ENCODE measurements at regions not wholly inside any gene's neighbourhood (a gene's known extent, or its start where the extent isn't known, plus 50 kb on each side); places are given as distances from the start of the nearest gene placed in this dataset.

- DNase-seq, result no peak
Measured at GRCh38 chr11:112599265-112599664, 338.6 kb upstream of the PLET1 start.

- no peak for DNase-seq
Measured at GRCh38 chr11:112599856-112600533, 339.3 kb upstream of the PLET1 start.

GRCh38 chr11:112605093-112605666 lies 344.5 kb upstream of the PLET1 start:
- DNase-seq, result no peak

DNA sequence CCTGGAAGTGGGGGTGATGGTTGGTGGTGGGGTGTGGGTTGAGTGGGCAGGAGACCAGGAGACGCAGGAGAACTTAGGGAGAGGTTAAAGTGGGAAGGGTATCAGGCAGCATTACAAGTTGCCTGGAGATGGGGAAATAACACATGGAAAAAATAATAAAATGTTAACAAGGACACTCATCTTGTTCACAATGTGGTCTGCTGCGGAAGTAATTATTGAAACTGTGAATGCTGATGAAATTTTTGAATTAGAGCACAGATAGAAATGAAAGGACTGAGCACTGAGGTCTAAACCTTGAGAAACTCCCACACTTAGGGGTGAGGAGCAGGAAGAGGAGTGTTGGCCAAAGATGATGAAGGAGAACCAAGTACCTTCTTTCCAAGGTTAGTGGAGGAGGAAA lies 346.0 kb upstream of the PLET1 start:
- no peak for DNase-seq

DNA sequence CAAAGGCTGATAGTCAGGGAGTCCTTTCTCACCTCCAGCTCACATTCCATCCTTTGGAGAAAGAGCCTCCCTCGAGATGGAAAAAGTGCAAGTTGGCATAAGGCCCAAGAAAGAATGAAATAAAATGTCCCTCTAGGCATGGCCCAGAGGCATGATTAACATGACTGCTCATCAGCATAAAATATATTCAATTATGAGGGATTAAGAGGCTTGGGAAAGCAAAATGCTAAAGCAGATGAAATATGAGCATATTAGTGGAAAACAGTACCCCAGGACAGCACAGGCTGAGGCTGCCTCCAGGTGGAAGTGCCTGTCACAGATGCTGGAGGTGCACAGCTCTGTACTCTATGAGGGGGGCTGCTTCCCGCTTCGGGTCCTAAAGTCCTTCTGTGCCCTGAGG lies 347.8 kb upstream of the PLET1 start:
- no peak for DNase-seq

- no peak for DNase-seq
Measured at GRCh38 chr11:112610494-112610893, 349.8 kb upstream of the PLET1 start.

DNA sequence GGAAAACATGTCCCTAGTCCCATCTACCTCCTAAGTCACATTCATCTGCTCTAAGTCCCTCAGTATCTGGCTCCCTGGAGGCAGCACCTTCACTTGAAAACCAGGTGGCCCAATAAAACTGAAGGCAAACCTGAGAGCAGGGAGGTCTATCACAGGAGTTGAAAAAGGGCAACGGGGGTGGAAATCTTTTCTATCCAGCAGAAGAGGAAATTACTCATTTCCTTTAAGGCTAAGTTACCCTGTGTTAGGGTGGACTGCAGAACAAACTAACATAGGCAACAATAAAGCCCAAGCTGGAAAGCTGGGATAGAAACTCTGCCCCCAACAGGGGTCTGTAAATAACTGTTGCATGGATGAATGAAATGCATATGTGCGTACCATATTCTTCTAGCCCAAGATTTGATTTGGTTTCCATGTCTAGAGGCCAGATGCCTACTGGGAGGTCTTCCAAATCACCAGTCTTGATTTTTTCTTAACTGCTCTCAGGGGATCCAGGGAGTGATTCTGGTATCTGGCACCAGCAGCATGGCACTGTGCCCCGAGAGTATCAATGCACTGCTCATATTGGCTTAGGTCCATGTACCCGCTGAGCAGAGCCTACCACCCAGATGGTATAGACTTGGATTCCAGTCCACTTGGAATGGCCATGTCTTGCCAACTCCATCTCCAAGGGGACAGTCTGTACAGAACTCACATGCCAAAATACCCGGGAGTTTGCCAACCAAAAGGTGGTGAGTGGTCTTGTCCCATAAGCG lies 350.0 kb upstream of the NCAM1 start:
- DNase-seq, result no peak

- DNase-seq, result no peak
Measured at GRCh38 chr11:112611771-112612170, 349.4 kb upstream of the NCAM1 start.

DNA sequence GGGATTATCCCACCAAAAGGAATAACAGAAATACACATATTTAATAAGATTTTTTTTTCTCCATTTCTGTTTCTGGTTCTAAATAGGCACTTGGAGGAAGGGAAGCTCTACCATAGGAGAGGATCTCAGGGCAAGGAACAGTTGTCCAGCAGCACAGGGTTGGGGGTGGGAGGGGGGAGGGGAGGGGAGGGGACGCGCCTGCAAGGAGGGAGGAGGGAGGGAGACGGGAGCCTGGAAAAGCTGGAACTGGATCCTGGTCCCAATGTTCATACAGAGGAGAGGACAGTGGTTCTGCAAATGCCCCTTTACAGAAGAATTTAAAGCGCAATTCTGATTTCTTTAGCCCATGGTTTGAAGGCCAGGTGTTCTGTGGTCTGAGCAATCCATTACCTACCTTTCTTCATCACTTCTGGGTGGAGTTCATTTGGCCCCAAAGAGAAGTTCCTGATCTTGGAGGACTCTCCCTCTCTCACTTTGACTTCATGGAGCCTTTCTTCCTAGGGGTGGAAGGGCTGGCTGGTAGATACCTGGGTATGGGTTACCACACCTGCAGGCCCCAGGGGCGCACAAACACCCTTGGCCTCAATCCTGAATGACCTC lies 348.9 kb upstream of the NCAM1 start:
- DNase-seq, result no peak

DNA sequence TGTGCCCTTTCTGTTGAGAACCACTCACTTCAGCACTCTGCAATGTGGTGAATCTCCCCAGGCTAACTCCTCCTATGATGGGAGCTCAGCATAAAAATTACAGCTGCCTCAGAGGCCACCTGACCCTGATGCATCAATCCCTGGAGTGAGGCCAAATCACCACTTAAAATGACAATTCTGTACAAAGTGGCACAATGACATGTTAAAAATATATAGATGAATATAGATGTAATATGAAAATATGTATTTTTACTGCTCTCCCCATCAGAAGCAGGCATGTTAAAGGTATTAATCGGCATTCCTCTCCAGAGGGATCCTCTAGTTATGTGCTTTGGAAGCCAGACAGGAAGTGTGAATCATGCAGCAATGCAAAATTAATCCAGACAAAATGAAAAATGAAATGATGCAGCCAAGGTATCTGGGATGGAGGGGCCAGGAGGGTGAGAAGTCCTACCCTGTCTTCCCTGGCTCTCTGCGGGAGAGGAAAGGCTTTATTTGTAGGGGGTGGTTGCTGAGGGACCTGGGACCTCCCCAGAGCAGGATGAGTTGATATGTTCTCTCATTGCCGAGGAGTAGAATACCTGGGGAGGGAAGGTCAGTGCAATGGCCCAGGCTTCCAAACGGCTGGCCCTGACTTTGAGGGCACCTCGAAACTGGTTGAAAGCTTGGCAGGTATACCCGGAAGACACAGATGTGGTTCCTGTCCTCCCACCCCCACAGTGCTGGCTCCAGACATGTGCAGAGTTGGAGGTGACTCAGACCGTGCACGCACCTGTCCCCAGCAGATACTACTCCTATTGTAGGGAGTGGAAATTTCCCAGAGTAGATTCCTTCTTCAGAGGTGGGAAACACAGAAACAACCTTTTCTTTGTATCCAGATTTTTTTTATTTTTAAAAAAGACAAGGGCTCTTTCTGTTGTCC lies 347.9 kb upstream of the NCAM1 start:
- no peak for DNase-seq

DNA sequence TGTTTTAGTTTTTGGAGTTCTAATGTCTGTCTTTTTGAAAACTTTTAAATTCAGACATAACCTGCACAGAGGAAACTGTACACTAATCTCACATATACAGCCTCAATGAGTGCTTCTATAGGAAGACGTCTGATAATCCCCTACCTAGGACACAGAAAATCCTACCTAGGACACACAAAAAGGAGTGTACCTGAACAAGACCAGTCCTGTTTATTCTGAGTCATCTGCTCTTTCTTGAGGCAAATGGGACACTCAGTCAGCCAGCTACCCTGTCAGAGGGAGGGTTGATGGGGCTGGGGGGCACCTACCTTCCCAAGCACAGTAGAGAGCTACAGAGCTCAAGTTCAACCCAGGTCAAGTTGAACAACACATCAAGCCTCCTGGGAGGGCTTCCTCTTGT lies 346.6 kb upstream of the NCAM1 start:
- DNase-seq, result no peak

DNA sequence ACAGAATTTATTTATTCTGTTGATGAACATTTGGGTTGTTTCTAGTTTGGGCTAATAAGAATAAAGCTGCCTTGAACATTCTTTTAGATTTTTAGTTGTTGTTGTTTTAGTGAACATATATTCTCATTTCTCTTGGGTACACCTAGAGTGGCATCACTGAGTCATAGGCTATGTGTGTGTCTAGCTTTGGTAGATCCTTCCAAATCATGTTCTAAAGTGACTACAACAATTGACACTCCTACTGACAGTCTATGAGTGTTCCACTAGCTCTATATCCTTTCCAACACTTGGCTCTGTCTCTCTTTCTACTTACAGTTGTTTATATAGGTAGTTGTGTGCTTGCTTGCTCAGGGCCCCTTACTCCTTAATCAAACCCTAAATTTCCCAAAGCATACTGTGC lies 346.0 kb upstream of the NCAM1 start:
- DNase-seq, result no peak

DNA sequence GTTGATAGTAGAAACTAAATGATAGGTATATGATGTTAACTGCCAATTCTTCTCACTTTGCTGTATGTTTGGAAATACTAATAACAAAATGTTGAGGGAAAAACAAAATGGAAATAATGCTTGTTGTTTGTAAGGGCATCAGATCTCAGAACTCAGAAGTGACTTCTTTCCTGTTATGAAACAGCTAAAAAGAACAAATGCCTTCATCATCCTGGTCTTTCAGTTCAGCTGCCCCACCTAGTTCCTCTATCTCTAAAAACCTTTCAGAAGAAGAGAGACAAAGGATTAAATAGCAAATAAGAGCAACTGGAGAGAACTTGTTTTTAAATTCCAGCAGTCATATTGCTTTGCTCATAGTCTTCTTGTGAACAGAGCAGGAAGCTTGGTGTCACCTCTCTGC lies 345.3 kb upstream of the NCAM1 start:
- no peak for DNase-seq

- no peak for DNase-seq
Measured at GRCh38 chr11:112616327-112617097, 344.7 kb upstream of the NCAM1 start.

DNA sequence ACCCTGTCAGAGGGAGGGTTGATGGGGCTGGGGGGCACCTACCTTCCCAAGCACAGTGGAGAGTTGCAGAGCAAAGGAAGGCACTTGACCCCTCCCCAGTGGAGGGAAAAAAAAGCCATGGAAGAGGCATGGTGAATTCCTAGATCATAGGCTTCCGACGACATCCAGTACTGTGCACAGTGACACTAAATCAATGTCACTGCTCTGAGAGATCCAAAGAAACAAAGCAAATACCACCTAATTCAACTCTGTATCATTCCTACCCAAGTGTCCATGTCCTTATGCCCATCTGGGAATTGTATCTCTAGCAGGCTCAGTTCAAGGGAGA lies 344.2 kb upstream of the NCAM1 start:
- DNase-seq, result no peak

DNA sequence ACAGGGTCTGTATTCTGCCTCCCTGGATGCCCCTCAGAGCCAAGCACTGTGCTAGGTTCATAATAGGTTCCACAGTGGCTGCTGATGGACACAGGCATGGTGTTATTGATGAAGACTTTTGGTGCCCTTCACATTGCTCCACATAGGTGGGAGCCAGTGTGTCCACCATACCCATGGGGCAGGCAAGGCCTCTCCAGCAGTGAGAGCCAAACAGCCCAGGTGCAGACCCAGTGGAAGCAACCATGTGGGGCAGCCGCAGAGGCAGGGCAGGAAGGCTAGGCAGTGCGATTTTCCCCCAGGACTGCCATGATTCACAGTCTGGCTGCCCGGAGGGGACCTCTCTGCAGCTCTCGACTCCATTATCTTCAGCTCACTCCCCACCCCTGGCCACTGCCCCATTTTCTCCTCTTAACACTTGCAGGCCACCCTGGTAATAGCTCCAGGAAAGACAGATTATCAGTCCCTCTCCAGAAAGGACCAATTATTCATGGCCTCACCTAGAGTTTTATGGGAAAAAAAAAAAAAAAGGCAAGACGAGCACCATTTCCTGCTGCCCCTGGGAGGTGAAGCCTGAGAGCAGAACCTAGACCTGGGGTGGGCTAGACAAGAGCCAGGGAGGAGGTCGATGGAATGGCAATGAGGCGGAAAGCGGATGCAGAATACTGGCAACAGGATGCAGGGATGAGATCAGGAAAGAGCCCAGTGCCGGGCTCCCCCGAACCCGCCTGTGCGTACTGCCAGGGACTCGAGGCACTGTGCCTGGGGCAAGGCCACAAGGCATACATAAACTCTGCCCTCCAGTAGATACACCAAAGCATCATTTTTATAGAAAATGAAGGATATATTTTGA lies 343.0 kb upstream of the NCAM1 start:
- DNase-seq, result no peak

- no peak for DNase-seq
Measured at GRCh38 chr11:112619106-112619505, 342.1 kb upstream of the NCAM1 start.

GRCh38 chr11:112620621-112621394 lies 340.4 kb upstream of the NCAM1 start:
- DNase-seq, result no peak

- no peak for DNase-seq
Measured at GRCh38 chr11:112623057-112623456, 338.2 kb upstream of the NCAM1 start.

DNA sequence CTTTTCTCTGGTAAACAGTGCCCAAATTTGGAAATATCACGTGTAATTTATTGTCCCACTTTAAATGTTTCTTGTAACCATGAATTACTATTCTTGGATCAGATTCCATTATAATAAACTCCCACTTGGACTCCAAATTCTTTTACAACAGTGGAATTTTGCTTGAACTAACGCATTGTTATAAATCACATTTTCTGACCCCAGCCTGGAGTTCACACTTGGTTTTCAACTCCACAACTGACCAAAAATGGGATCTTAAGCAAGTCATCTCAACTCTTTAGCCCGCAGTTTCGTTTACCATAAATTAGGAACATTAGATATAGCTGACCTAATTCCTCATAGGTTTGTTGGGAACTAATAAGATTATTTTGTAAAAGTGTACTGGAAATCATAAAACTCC lies 336.8 kb upstream of the NCAM1 start:
- no peak for DNase-seq

Data from activated CD8-positive, alpha-beta memory T cell treated with anti-CD3 and anti-CD28 coated beads, Interleukin-2, amount 50 U/mL, for 48 hours (primary cell).